Pancreas (tissue), 10 donors: ENCODE measurements at regions not wholly inside any gene's neighbourhood (a gene's known extent, or its start where the extent isn't known, plus 50 kb on each side); places are given as distances from the start of the nearest gene placed in this dataset.

Source experiments
- ATAC-seq, 4 donors: fragments of 200-7000 bp; cut with Tn5 transposase; one replicate each; pipeline versions ENCODE4 v1.8.0 to v1.9.1; 2020; ENCODE audit warnings: mild to moderate bottlenecking in 4 of 4, moderate library complexity in 4 of 4
- DNase-seq, 6 donors: peaks; one replicate each; pipeline ENCODE4 v3.0.0-alpha.2; 2020
- FAIRE-seq: peaks from 2 replicates; lab custom pipeline; 2012; peaks lifted over from hg19 to GRCh38; lab: Jason Lieb, UNC
- H3K27ac ChIP-seq, 4 donors: fragments of 200-600 bp; sonication (generic); 1 replicate in 3 of 4; 2 replicates in 1 of 4; pipeline versions ENCODE4 v1.5.0 to v1.8.0; 2020
- H3K27me3 ChIP-seq, 4 donors: fragments of 200-600 bp; one replicate each; pipeline ENCODE4 v1.8.0; 2021
- H3K36me3 ChIP-seq, 3 donors: fragments of 200-600 bp; sonication (generic) in 1 of 3; one replicate each; pipeline versions ENCODE4 v1.5.0 to v1.8.0; 2020 to 2021
- H3K4me1 ChIP-seq, 3 donors: fragments of 200-600 bp; one replicate each; pipeline ENCODE4 v1.8.0; 2021
- H3K4me3 ChIP-seq, 4 donors: fragments of 200-600 bp; sonication (generic) in 2 of 4; one replicate each; pipeline versions ENCODE4 v1.5.0 to v1.8.0; 2020 to 2021
- H3K9me3 ChIP-seq, 4 donors: fragments of 200-600 bp; one replicate each; pipeline ENCODE4 v1.8.0; 2021
- CTCF ChIP-seq, 4 donors: fragments of 200-600 bp; sonication (generic) in 3 of 4; IDR thresholded peaks; one replicate each; pipeline versions ENCODE4 v1.5.0 to v1.8.0; 2021; ENCODE audit warnings: antibody characterized with exemption in 4 of 4
- WGBS, 2 donors: extraction: QIAGEN DNeasy Blood & Tissue Kit; methylation state at CpG; one replicate each; pipeline ENCODE4 v1.1.7; 2013; 5-methylcytosine and 5-hydroxymethylcytosine counted together
- intact Hi-C, 3 donors: fragments of 100-400 bp; cut with DNase I; formaldehyde crosslinking; loops; one replicate each; pipeline versions ENCODE4 v1.11.1 to v1.14.2; 2022
- donor health status: healthy with polysubstance abuse.
- donor health status: DM: no; HTN: no; CAD: no; lungs with moderate emphysema.
- donor health status: DM: no; HTN: no; CAD: no.
- donor health status: control.
- donor health status: control.
- donor health status: Bipolar disorder and iron deficiency.
- donor health status: DM: yes; HTN: yes; CAD: no.
- donor health status: DM: no; HTN: no; CAD: no.
- donor health status: DM: no; HTN: no; CAD: no.
- donor health status: DM: yes; HTN: yes; CAD: no.

GRCh38 chrX:82058728-82059127, 856.8 kb downstream of the SH3BGRL start:
- TF ChIP-seq CTCF (IDR thresholded peaks at IDR 0.05) = no peak
- intact Hi-C loops = no loop called here
- Histone ChIP-seq H3K9me3 (no peaks in the 10 kb centered on the region), H3K36me3 (no peaks in the 10 kb centered on the region), H3K27ac (no peak overlapping the region), H3K4me3 (no peak overlapping the region), H3K27me3 (no peaks in the 10 kb centered on the region), H3K4me1 (no peaks in the 10 kb centered on the region)
- 65 to 66% methylated on average over 4 of the region's 4 CpGs for WGBS, 2 donors
- DNase-seq = no peak
- no peak for ATAC-seq
- FAIRE-seq = no peak

GRCh38 chrX:82070948-82071347, 869.0 kb downstream of the SH3BGRL start:
- ATAC-seq (no peak), DNase-seq (no peak), FAIRE-seq (no peak)
- TF ChIP-seq CTCF (IDR thresholded peaks at IDR 0.05) = no peak
- H3K4me1 ChIP-seq = no peaks in the 10 kb centered on the region
- H3K36me3 ChIP-seq = no peaks in the 10 kb centered on the region
- no peak overlapping the region for H3K4me3 ChIP-seq
- H3K27me3 ChIP-seq = no peaks in the 10 kb centered on the region
- 54 to 59% methylated on average over 1 of the region's 1 CpG for WGBS, 2 donors
- no peaks in the 10 kb centered on the region for H3K9me3 ChIP-seq
- intact Hi-C loops = no loop called here
- H3K27ac ChIP-seq = no peak overlapping the region

GRCh38 chrX:82081027-82081426, 879.1 kb downstream of the SH3BGRL start:
- Histone ChIP-seq H3K9me3 (no peaks in the 10 kb centered on the region), H3K4me3 (no peak overlapping the region), H3K4me1 (no peaks in the 10 kb centered on the region), H3K27me3 (no peaks in the 10 kb centered on the region), H3K27ac (no peak overlapping the region), H3K36me3 (no peaks in the 10 kb centered on the region)
- 0 to 3% methylated on average over 1 of the region's 1 CpG for WGBS, 2 donors
- no peak for TF ChIP-seq CTCF (IDR thresholded peaks at IDR 0.05)
- FAIRE-seq (no peak), DNase-seq (no peak), ATAC-seq (no peak)
- intact Hi-C loops = no loop called here

GRCh38 chrX:82087699-82088098, 885.8 kb downstream of the SH3BGRL start:
- Histone ChIP-seq H3K27me3 (no peaks in the 10 kb centered on the region), H3K4me1 (no peaks in the 10 kb centered on the region), H3K9me3 (no peaks in the 10 kb centered on the region), H3K4me3 (no peak overlapping the region), H3K27ac (no peak overlapping the region), H3K36me3 (no peaks in the 10 kb centered on the region)
- TF ChIP-seq CTCF (IDR thresholded peaks at IDR 0.05) = no peak
- FAIRE-seq (no peak), ATAC-seq (peak in 3 of 4 donors; percentile 66 to 95 (median 75)), DNase-seq (peak in 3 of 6 donors; percentile 5 to 36 (median 11))
- 5 to 8% methylated on average over 3 of the region's 3 CpGs for WGBS, 2 donors
- intact Hi-C loops = no loop called here

GRCh38 chrX:82092307-82092706, 890.4 kb downstream of the SH3BGRL start:
- Histone ChIP-seq H3K9me3 (no peaks in the 10 kb centered on the region), H3K36me3 (no peaks in the 10 kb centered on the region), H3K4me3 (no peak overlapping the region), H3K27ac (no peak overlapping the region), H3K27me3 (peaks cover 0 to 23% (median 0%) of the 10 kb centered on the region in 4 donors), H3K4me1 (no peaks in the 10 kb centered on the region)
- no peak for DNase-seq
- WGBS, 2 donors = 73 to 90% methylated on average over 1 of the region's 1 CpG
- FAIRE-seq = no peak
- ATAC-seq = no peak
- intact Hi-C loops = no loop called here
- no peak for TF ChIP-seq CTCF (IDR thresholded peaks at IDR 0.05)
